HG03159 (cell line): ENCODE measurements at regions not wholly inside any gene's neighbourhood (a gene's known extent, or its start where the extent isn't known, plus 50 kb on each side); places are given as distances from the start of the nearest gene placed in this dataset.
A peak's percentile ranks its signal among the peaks of the same experiment; 100 is the strongest.

Experiments
- ATAC-seq: cut with Tn5 transposase; IDR thresholded peaks from one replicate; pipeline ENCODE4 v1.9.1; 2021; ENCODE audit warnings: mild to moderate bottlenecking, moderate library complexity; ENCODE audit not compliant: unreplicated experiment

DNA sequence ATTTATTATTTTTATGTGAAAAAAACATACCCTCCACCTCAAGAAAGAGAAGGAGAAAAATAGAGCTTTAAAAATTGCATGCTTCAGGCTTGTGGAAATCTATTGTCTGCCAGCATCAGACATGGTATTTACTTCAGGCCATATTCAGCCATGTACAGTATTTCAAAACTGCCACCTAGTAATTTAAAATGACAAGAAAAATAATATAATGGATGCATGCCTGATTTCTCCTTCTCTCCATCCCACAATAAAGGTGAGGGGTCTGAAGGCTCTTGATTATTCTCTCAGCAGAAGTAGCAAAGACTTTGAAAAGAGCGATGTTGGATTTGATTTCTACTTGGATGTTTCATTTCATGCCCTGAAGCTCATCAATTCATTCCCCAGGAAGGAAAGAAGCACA lies 250.7 kb downstream of the TBC1D4 start:
- no peak for ATAC-seq

- ATAC-seq = no peak
Observed at GRCh38 chr13:75226733-75227435, 255.1 kb downstream of the TBC1D4 start.

- no peak for ATAC-seq
Observed at GRCh38 chr13:75226092-75226491, 255.9 kb downstream of the TBC1D4 start.

DNA sequence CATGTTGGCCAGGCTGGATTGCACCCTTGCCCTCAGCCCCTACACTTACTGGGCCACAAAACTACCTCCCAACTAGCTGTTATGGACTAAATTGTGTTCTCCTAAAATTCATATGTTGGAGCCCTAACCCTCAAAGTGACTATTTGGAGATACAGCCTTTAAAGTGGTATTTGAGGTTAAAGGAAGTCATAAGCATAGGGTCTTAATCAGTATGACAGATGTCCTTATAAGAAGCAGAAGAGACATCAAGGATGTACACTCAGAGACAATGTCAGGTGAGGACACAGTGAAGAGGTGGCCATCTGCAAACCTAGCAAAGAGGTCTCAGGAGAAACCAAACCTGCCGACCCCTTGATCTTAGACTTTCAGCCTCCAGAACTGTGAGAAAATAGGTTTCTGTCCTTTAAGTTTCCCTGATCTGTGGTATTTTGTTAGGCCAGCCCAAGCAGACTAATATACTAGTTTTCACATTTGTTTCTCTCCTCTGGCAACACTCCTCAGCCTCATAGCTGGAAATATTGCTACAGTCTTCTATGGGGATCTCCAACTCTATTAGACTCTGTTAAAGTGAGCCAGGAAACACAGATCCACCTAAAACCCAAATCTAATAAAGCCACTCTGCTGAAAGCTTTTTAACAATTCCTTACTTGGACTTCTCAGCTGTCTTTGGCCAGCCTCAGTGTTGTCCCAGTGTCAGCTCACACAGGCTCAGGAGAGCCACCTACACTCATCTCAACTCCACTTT lies 256.5 kb downstream of the TBC1D4 start:
- no peak for ATAC-seq

DNA sequence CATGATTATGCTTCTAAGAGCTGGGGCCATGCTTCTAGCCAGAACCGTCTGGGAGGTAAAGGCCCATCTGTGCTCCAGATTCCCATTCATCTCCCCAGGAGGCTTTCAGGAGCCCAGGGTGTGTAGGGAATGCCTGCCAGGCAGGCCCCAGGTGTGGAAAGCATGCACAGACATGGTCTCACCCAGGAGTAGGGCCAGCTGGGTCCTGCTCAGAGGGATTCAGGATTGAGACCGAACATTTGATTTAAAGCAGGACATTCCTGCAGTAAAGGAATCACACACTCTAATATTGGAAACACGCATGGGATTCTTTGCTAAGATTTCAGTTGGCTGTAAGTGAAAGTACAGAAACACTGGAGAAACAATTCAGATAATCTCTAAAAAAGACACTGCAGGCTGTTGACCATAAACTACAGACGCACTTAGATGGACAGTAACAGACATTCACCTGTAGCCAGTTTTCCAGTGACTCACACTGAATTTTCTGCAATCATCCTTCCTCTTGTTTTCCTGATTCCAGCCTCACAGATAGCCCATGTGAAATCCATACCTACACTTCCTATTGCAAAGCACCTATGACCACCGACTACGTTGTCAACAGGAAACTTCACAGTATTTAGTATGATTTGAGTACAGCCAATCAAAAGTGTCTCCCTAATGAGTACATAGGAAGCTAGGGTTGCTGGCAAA lies 257.8 kb downstream of the TBC1D4 start:
- ATAC-seq = no peak

- no peak for ATAC-seq
Observed at GRCh38 chr13:75222031-75222430, 259.9 kb downstream of the TBC1D4 start.

DNA sequence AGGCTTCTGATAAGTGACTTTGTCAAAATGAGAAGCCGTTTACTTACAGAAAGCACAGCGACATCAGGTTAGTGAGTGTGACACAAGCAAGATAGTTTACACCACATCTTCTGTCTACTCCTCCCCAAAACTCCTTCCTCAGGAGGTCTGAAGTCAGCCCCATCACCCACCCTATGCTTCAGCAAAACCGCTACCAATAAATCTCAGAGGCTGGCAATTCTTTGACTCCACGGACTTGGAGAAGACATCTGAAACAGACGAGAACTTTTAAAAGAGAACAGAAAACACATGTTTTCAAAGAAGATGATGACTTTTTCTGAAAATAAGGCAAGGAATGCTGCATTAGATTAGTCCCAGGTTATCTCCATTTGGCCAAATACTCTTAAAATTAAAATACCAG lies 261.1 kb downstream of the TBC1D4 start:
- ATAC-seq = no peak

DNA sequence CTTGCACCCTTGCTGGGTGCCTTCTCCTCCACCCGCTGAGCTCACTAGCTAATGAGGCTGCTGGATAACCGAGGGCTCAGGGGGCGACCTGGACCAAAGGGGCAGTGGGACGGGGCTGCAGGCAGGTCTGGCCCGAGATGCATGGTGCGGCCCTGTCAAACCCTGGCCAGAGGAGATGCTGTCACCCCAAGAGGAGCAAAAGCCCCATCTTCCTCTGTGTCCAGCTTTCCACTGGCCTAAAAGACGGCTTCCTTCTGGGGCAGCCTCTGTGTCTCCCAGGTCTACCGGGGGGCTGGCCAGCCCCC lies 261.8 kb downstream of the TBC1D4 start:
- ATAC-seq = peak; percentile 2

- ATAC-seq = peak; percentile 98
Observed at GRCh38 chr13:75219479-75220237, 262.3 kb downstream of the TBC1D4 start.

DNA sequence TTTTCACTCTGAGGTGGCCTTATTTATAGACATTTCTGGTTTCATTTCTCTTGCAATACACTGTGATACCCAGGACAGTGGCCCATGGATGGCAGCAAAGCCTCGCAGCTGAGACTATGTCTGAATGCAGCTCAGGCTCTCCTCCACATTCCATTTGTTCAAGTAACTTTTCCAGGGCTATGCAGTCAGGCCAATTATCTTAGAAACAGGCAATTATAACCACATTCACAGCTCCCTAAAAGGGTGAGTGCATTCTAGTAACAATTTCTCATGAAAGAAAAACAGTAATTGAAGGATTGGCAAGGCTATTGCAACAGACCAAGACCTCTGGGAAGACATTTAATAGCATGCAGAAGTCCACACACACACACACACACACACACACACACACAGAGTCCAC lies 264.0 kb downstream of the TBC1D4 start:
- ATAC-seq = no peak

DNA sequence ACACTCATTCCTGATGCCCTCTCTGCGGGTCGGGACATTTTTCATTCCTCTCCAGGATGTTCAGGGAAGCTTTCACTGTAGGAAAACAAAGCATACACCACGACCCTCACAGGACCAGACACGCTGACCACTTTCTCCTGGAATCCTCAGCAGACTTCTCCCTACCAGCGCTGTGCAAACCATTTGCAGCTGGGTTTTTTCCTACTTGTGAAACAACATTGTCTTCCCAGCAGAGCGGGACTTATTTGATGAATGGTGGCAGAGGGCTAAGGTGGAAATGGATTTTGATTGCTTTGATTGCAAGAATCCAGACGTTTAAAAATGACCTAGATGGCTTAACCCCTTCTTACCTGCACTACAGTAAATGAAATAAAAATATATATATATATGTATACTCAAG lies 265.9 kb downstream of the TBC1D4 start:
- ATAC-seq = no peak

GRCh38 chr13:75214846-75215245 lies 267.1 kb downstream of the TBC1D4 start:
- no peak for ATAC-seq

DNA sequence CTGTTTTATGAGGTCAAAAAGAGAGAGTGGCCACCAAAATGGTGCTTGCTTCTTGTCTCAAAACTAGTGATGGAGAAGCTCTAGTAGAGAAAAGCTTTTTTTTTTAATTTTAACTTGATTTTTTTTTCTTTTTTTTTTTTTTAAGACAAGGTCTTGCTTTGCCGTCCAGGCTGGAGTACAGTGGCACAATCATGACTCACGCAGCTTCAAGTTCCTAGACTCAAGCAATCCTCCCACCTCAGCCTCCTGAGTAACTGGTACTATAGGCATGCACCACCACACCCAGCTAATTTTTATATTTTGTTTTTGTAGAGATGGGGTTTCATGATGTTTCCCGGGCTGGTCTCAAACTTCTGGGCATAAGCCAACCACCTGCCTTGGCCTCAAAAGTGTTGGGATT lies 279.0 kb downstream of the TBC1D4 start:
- no peak for ATAC-seq

DNA sequence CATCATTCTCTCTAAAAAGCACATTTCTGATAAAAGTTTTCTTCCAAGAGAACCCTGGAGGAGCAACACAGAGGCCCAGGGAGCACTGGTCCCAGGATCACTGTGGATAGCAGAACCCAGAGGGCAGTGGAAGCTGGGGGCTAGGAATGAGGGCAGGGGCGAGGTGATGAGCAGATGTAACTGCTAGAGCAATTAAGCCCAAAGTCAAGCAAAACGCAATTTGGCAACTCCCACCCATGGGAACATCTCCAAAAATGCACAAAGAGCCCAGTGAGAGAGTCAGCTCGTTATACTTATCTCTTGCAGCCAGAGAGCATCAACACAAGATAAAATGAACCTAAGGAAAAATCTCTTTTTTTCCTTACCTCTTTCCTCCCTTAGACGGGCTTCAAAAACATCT lies 284.2 kb downstream of the TBC1D4 start:
- no peak for ATAC-seq

- ATAC-seq = no peak
Observed at GRCh38 chr13:75196147-75196837, 285.7 kb downstream of the TBC1D4 start.

GRCh38 chr13:75195495-75196146 lies 286.3 kb downstream of the TBC1D4 start:
- no peak for ATAC-seq

DNA sequence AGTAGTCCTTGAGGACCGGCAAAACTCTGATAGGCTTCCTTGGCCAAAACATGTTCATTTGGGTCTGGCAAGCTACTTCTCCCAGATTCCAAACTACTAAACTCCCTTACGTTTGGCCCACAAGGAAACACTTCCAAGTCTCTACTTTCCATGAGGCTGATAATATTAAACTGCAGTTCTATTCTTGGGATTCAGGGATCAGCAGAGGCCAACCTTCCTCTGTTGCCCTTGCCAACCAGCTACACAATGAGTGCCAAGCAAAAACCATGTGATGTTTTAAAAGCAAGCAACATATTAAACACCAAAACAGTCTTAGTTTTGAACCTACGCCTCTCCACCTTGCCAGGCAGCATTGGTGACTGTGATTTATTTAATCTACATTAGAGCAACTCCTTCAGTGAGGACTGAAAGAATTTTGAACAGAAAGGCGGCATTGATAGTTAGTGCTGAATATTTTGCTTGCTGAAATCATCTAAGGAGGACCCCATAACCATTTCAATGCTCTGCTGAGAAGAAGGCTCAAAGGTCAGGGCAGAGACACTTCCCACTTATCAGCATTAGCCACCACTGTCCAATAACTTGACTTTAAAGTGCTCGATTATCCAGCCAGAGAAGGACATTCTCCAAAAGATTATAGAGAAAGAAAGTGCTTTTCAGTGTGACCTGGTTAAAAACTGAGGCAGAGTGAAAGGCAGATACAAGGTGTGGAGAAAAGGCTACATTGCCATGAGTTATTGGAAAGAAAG lies 287.1 kb downstream of the TBC1D4 start:
- no peak for ATAC-seq

DNA sequence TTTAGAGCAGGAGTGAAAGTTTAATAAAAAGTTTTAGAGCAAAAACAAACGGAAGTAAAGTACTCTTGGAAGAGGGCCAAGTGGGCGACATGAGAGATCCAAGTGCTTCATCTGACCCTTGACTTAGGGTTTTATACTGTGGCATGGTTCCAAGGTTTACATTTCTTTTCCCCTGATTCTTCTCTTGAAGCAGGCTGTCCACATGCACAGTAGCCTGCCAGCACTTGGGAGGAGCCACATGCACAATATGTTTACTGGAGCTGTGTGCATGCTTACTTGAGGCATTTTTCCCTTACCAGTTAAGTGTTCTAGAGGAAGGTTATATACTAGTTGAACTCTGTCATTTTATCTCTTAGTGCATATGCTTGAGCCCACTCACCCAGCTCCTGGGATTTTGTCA lies 295.6 kb downstream of the TBC1D4 start:
- no peak for ATAC-seq

GRCh38 chr13:75181906-75182305 lies 300.1 kb downstream of the TBC1D4 start:
- no peak for ATAC-seq
